ENCODE measurements at regions not wholly inside any gene's neighbourhood (a gene's known extent, or its start where the extent isn't known, plus 50 kb on each side); places are given as distances from the start of the nearest gene placed in this dataset.

GRCh38 chrX:122154019-122154418 is 1030.1 kb upstream of the GRIA3 start:
- no peak overlapping the region for H3K27ac ChIP-seq
- no peaks in the 10 kb centered on the region for H3K27me3 ChIP-seq
- no peak overlapping the region for H3K4me3 ChIP-seq
- WGBS, 2 donors, result 75 to 77% methylated on average over 1 of the region's 1 CpG
- no peak for TF ChIP-seq EP300 (IDR thresholded peaks at IDR 0.05)
- TF ChIP-seq POLR2A (IDR thresholded peaks at IDR 0.05), result no peak
- no peak for TF ChIP-seq CTCF (IDR thresholded peaks at IDR 0.05)
- H3K36me3 ChIP-seq, result no peaks in the 10 kb centered on the region
- DNase-seq (ENCODE audit: low spot score in 2 of 2), result no peak
- H3K9me3 ChIP-seq, result no peaks in the 10 kb centered on the region
- H3K4me1 ChIP-seq, result no peaks in the 10 kb centered on the region

GRCh38 chrX:122168241-122168640 is 1015.8 kb upstream of the GRIA3 start:
- WGBS, 2 donors, result 54 to 73% methylated on average over 2 of the region's 2 CpGs
- Histone ChIP-seq H3K4me1 (no peaks in the 10 kb centered on the region), H3K4me3 (no peak overlapping the region), H3K36me3 (no peaks in the 10 kb centered on the region), H3K27ac (no peak overlapping the region), H3K27me3 (no peaks in the 10 kb centered on the region), H3K9me3 (no peaks in the 10 kb centered on the region)
- TF ChIP-seq EP300 (IDR thresholded peaks at IDR 0.05), result no peak
- TF ChIP-seq CTCF (IDR thresholded peaks at IDR 0.05), result no peak
- TF ChIP-seq POLR2A (IDR thresholded peaks at IDR 0.05), result no peak
- no peak for DNase-seq (ENCODE audit: low spot score in 2 of 2)

- H3K27ac ChIP-seq, result no peak overlapping the region
- no peak overlapping the region for H3K4me3 ChIP-seq
- H3K9me3 ChIP-seq, result no peaks in the 10 kb centered on the region
- no peaks in the 10 kb centered on the region for H3K4me1 ChIP-seq
- TF ChIP-seq EP300 (IDR thresholded peaks at IDR 0.05), result no peak
- TF ChIP-seq CTCF (IDR thresholded peaks at IDR 0.05), result no peak
- no peak for TF ChIP-seq POLR2A (IDR thresholded peaks at IDR 0.05)
- DNase-seq (ENCODE audit: low spot score in 2 of 2), result no peak
- H3K36me3 ChIP-seq, result no peaks in the 10 kb centered on the region
- WGBS, 2 donors, result 54 to 62% methylated on average over 1 of the region's 1 CpG
- no peaks in the 10 kb centered on the region for H3K27me3 ChIP-seq
Observed at GRCh38 chrX:122184791-122185190, 999.3 kb upstream of the GRIA3 start.

- Histone ChIP-seq H3K27ac (no peak overlapping the region), H3K4me1 (no peaks in the 10 kb centered on the region), H3K9me3 (no peaks in the 10 kb centered on the region), H3K4me3 (no peak overlapping the region), H3K36me3 (no peaks in the 10 kb centered on the region), H3K27me3 (no peaks in the 10 kb centered on the region)
- no peak for TF ChIP-seq EP300 (IDR thresholded peaks at IDR 0.05)
- no peak for TF ChIP-seq POLR2A (IDR thresholded peaks at IDR 0.05)
- no peak for TF ChIP-seq CTCF (IDR thresholded peaks at IDR 0.05)
- 39 to 68% methylated on average over 2 of the region's 2 CpGs for WGBS, 2 donors
- no peak for DNase-seq (ENCODE audit: low spot score in 2 of 2)
Observed at GRCh38 chrX:122187069-122187713, 996.9 kb upstream of the GRIA3 start.

GRCh38 chrX:122188751-122189150 is 995.3 kb upstream of the GRIA3 start:
- Histone ChIP-seq H3K27ac (no peak overlapping the region), H3K4me1 (no peaks in the 10 kb centered on the region), H3K27me3 (no peaks in the 10 kb centered on the region), H3K9me3 (no peaks in the 10 kb centered on the region), H3K4me3 (no peak overlapping the region), H3K36me3 (no peaks in the 10 kb centered on the region)
- TF ChIP-seq EP300 (IDR thresholded peaks at IDR 0.05) (no peak), CTCF (IDR thresholded peaks at IDR 0.05) (no peak), POLR2A (IDR thresholded peaks at IDR 0.05) (no peak)
- 69 to 93% methylated on average over 2 of the region's 2 CpGs for WGBS, 2 donors
- no peak for DNase-seq (ENCODE audit: low spot score in 2 of 2)
